Fibroblast of villous mesenchyme (primary cell): ENCODE measurements at regions not wholly inside any gene's neighbourhood (a gene's known extent, or its start where the extent isn't known, plus 50 kb on each side); places are given as distances from the start of the nearest gene placed in this dataset.

Experiments used
- DNase-seq: peaks from one replicate; pipeline ENCODE4 v3.0.0-alpha.2; 2010; ENCODE audit warnings: low read depth
- H3K4me3 ChIP-seq: 2 replicates; pipeline ENCODE4 v1.5.1; 2011; ENCODE audit warnings: low read depth, mild to moderate bottlenecking, low read length
- TF ChIP-seq, protein P1 (sequence below): IDR thresholded peaks from 2 replicates; pipeline ENCODE4 v1.5.1; 2012; ENCODE audit warnings: low read depth, mild to moderate bottlenecking, low read length; ENCODE audit not compliant: insufficient read depth

DNA sequence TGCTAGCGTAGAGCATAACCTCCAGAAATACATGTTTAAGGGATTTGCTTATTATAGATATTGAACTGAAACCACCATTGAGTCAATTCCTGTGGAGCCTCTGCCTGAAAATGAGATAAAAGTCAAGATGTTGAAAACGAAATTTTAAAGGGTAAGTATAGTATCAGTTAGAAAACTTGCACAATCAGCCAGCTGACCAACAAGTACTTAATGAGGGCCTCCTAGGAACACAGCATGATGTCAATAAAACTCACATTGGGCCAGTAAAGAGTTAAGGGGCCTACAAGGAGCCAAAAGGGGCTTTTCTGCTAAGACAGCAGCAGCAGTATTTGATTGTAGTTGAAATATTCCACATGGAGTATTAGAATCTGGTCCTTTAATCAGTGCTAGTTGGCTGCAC, 314.1 kb upstream of the PPARGC1A start:
- TF ChIP-seq, protein P1, sequence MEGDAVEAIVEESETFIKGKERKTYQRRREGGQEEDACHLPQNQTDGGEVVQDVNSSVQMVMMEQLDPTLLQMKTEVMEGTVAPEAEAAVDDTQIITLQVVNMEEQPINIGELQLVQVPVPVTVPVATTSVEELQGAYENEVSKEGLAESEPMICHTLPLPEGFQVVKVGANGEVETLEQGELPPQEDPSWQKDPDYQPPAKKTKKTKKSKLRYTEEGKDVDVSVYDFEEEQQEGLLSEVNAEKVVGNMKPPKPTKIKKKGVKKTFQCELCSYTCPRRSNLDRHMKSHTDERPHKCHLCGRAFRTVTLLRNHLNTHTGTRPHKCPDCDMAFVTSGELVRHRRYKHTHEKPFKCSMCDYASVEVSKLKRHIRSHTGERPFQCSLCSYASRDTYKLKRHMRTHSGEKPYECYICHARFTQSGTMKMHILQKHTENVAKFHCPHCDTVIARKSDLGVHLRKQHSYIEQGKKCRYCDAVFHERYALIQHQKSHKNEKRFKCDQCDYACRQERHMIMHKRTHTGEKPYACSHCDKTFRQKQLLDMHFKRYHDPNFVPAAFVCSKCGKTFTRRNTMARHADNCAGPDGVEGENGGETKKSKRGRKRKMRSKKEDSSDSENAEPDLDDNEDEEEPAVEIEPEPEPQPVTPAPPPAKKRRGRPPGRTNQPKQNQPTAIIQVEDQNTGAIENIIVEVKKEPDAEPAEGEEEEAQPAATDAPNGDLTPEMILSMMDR = no peak
- no peak overlapping the region for H3K4me3 ChIP-seq
- peak; percentile 5 for DNase-seq

DNA sequence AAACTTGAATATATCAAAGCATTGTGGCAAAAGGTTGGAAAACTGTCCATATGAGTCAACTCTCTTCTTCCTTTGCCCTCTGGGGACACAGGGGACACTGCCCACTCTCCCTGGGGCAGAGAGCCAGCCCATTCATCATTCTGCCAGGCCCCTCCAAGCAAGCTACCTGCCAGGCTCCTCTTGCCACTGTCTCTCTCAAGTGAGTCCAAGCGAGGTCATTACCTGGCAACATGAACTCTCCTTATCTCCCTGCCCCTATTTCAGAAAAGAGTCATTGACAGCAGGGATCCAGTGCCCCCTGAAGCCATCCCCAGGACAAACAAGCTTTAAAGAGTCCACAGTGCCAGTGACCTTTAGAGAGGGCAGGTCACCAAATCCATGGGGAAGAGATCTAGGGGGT, 312.7 kb upstream of the PPARGC1A start:
- TF ChIP-seq, protein P1 = no peak
- no peak overlapping the region for H3K4me3 ChIP-seq
- DNase-seq = no peak

DNA sequence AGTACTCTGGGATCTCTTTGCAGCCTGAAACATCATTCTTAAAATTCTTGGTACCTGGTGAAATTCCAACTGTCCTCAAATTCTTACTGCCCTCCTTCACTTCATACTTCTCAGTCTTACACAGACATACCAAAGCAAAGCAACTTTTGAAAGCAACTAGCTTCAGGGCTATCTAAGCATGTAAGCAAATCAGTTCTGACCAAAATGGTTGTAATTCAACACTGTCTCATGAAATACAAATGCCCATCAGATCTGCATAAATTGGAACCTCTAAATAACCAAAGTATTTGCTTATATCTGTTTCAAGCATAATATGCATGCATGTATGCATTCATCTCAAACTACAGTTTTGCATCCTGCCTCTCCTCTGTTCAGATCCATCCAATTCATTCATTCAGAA, 308.1 kb upstream of the PPARGC1A start:
- DNase-seq = no peak
- H3K4me3 ChIP-seq = no peak overlapping the region
- TF ChIP-seq, protein P1 = no peak

DNA sequence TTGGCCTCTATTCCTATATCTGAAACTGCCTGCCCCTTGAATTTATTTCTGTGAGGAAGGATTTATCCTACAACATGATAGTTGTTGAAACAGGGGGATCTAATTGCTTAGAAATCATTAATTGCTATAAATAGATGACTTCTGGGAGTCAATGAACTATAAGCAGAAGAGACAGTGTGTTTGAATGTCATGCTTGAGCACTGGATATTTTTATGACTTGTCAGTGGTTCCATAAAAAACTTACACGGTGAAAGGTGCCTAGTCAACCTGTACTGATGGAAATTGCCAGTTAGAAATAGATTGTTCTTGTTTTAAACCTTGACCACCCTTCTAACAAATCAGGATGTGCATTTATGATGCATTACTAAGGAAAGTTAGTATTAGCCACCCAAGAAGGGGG, 306.9 kb upstream of the PPARGC1A start:
- DNase-seq = no peak
- TF ChIP-seq, protein P1 = no peak

DNA sequence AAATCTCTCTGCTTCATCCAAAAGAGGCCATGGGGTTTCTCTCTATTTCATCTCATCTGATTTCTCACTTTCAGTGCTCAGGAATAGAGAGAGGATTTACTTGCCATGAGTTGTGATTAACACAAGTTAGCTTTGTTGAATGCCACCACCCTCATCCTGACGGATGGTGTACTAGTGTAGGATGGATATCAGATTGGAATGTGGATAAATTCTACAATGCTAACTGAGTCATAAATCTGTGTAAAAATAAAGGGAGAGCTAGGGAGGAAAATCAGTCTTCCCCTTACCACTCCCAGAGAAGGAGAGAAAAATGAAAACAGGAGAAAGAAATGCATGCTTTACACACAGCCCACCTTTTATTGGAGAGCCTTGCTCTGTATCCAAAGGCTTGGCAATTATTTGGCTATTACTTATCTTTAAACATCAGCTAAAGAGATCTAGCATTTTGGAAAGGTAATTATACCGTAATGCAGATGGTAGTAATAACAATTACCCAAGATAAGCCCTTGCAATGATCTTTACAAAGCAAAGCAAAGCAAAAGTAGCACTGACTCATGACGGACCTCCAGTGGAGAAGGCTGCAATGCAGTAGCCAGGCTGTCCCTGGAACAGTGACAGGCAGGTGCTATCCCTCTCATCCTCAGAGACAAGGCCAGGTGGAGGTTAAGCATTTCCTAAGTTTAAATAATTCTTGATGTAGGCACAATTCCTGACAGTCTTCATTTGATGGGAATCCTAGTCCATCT, 306.3 kb upstream of the PPARGC1A start:
- DNase-seq = no peak
- no peak overlapping the region for H3K4me3 ChIP-seq
- TF ChIP-seq, protein P1 = peak; percentile 21

More for the DNA sequence above, 306.9 kb upstream of the PPARGC1A start:
- H3K4me3 ChIP-seq = no peak overlapping the region

DNA sequence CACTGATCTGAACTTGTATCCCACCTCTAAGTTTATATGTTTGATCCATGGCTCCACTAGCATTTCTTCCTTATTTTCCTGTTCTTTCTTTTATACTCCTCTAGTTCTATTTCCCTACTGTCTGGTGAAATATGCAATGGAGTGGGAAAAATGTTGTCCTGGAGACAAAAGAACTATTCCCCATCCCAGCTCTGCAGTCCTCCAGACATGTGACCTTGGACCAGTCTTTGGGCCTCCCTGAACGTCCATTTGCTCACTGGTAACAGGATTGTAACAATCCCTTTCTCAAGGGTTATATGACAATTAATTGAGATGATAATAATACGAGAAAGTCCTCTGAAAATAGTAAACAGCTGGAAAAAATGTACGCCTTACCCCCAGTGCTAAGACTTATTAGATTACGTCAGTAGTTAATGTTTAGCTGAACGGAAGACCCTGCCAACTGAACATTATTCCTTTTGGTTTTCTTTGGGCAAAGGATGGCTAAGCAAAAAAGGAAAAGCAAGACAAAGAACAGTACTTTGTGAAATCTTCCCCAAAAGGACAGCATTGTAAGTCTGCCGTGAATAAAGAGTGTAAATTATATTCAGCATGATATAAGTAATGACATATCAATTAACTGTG, 302.3 kb upstream of the PPARGC1A start:
- TF ChIP-seq, protein P1 = no peak
- DNase-seq = no peak
- no peak overlapping the region for H3K4me3 ChIP-seq
